ENCODE measurements at regions not wholly inside any gene's neighbourhood (a gene's known extent, or its start where the extent isn't known, plus 50 kb on each side); places are given as distances from the start of the nearest gene placed in this dataset.
"Not testable (repeated sequence)": the region's sequence is repeated elsewhere in the genome, so short reads cannot be mapped to it uniquely, and the experiment has no call there.

DNA sequence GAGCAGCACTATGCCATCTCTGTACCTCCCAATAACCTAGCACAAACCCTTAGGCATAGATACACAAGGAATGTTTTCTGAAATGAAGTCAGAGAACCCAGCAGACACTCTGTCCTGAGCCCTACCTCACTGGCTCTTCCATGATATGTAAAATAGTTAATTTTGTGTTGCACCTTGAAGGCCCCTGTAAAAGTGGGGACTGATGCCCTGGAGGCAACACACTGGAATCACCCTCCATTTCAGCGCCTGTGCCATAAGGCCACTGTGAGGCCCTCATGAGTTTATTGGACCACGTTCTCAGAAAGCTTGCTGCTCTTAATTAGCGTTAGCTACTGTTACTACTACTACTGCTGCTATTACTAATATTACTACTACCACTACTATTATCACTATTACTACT, 670.1 kb upstream of the SOX11 start:
- no peak for DNase-seq (ENCODE audit: extremely low spot score, unreplicated experiment)
- Mint-ChIP-seq H3K9me3 (ENCODE audit: unreplicated experiment) (peaks cover 38% of the 10 kb centered on the region), H3K36me3 (ENCODE audit: unreplicated experiment) (no peaks in the 10 kb centered on the region)

DNA sequence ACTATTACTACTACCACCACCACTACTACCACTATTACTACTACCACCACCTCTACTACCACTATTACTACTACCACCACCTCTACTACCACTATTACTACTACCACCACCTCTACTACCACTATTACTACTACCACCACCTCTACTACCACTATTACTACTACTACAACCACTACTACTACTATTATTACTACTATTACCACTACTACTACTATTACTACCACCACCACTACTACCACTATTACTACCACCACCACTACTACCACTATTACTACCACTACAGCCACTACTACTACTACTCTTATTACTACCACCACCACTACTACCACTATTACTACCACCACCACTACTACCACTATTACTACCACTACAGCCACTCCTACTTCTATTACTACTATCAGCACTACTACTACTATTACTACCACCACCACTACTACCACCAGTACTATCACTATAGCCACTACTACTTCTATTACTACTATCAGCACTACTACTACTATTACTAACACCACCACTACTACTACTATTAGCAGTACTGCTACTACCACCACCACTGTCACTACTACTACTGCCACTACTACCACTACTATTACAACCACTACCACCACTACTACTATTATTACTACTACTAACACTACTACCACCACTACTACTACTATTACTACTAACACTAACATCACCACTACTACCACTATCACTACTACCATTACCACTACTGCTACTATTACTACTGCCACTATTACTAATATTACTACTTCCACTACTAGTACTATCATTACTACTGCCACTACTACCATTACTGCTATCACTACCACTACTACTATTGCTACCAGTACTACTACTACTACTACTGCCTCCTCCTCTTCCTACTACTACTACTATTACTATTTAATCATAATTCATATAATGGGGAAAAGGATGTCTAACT, 669.2 kb upstream of the SOX11 start:
- not testable (repeated sequence) for H3K36me3 Mint-ChIP-seq (ENCODE audit: unreplicated experiment); H3K4me3 Mint-ChIP-seq (ENCODE audit: unreplicated experiment)
- H3K27ac Mint-ChIP-seq (ENCODE audit: unreplicated experiment) = peak overlapping the region; percentile 25

More for the DNA sequence above, 670.1 kb upstream of the SOX11 start:
- H3K4me1 Mint-ChIP-seq (ENCODE audit: unreplicated experiment) = no peaks in the 10 kb centered on the region
- no peak overlapping the region for H3K27ac Mint-ChIP-seq (ENCODE audit: unreplicated experiment)
- TF ChIP-seq, protein P1, sequence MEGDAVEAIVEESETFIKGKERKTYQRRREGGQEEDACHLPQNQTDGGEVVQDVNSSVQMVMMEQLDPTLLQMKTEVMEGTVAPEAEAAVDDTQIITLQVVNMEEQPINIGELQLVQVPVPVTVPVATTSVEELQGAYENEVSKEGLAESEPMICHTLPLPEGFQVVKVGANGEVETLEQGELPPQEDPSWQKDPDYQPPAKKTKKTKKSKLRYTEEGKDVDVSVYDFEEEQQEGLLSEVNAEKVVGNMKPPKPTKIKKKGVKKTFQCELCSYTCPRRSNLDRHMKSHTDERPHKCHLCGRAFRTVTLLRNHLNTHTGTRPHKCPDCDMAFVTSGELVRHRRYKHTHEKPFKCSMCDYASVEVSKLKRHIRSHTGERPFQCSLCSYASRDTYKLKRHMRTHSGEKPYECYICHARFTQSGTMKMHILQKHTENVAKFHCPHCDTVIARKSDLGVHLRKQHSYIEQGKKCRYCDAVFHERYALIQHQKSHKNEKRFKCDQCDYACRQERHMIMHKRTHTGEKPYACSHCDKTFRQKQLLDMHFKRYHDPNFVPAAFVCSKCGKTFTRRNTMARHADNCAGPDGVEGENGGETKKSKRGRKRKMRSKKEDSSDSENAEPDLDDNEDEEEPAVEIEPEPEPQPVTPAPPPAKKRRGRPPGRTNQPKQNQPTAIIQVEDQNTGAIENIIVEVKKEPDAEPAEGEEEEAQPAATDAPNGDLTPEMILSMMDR (IDR thresholded peaks at IDR 0.05) = no peak
- H3K4me3 Mint-ChIP-seq (ENCODE audit: unreplicated experiment) = no peak overlapping the region
- H3K27me3 Mint-ChIP-seq (ENCODE audit: unreplicated experiment) = no peaks in the 10 kb centered on the region

DNA sequence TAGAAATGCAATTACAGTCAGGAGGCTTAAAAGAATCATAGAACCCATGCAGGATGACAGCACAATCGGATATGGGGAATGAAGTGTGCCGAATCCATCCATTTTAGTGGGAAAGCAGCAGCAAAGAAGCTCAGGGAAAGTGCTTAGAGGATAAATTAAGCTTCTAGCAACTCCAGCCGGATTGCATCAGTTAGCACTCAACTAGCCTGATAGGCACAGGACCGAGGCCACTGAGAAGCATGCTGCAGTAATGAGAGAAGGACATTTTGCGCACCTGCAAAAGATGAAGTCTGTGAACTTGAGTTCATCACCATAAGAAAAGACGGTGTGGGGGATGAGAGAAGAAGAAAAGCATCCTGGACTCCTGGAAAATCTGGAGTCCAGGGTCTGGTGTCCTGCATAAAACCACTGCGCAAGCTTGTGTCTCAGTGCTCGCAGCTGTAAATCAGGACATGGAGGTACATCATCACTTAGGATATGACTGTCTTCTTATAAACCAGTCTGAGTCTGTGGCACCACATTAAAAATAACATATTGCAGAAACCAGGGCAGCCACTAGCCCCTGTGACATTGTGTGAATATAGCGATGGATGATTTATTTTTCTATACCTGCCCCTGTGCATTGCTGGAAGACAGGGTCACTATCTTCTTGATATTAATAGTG, 665.5 kb upstream of the SOX11 start:
- no peaks in the 10 kb centered on the region for H3K27me3 Mint-ChIP-seq (ENCODE audit: unreplicated experiment)
- no peaks in the 10 kb centered on the region for H3K4me1 Mint-ChIP-seq (ENCODE audit: unreplicated experiment)
- no peak overlapping the region for H3K4me3 Mint-ChIP-seq (ENCODE audit: unreplicated experiment)
- no peak overlapping the region for H3K27ac Mint-ChIP-seq (ENCODE audit: unreplicated experiment)
- H3K36me3 Mint-ChIP-seq (ENCODE audit: unreplicated experiment) = no peaks in the 10 kb centered on the region
- TF ChIP-seq, protein P1 (IDR thresholded peaks at IDR 0.05) = no peak
- peaks cover 21% of the 10 kb centered on the region for H3K9me3 Mint-ChIP-seq (ENCODE audit: unreplicated experiment)
- DNase-seq (ENCODE audit: extremely low spot score, unreplicated experiment) = no peak

More for the DNA sequence above, 669.2 kb upstream of the SOX11 start:
- not testable (repeated sequence) for DNase-seq (ENCODE audit: extremely low spot score, unreplicated experiment); H3K4me1 Mint-ChIP-seq (ENCODE audit: unreplicated experiment); H3K27me3 Mint-ChIP-seq (ENCODE audit: unreplicated experiment)
- H3K9me3 Mint-ChIP-seq (ENCODE audit: unreplicated experiment) = peaks cover 33% of the 10 kb centered on the region

DNA sequence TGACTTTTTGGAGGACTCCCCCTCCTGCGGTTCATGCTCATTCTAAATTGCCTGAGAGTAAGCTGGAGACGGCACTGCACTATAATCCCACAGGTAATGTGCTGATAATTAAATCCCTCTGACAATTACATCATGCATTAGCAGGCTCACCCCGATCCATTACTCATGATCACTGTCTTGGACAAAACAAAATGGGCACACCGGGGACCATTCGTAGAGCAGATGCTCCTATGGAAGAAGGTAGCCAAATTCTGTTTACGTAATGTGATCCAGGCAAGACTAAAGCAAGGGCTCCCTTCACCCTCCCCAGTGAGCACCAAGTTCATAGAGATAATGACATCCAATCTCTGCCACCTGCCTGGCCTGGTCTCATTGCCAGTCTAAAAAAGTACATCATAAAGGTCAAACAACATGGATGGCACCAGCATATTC, 657.1 kb upstream of the SOX11 start:
- H3K4me1 Mint-ChIP-seq (ENCODE audit: unreplicated experiment) = no peaks in the 10 kb centered on the region
- H3K4me3 Mint-ChIP-seq (ENCODE audit: unreplicated experiment) = no peak overlapping the region
- no peak for DNase-seq (ENCODE audit: extremely low spot score, unreplicated experiment)
- H3K9me3 Mint-ChIP-seq (ENCODE audit: unreplicated experiment) = no peaks in the 10 kb centered on the region
- TF ChIP-seq, protein P1 (IDR thresholded peaks at IDR 0.05) = no peak
- H3K27me3 Mint-ChIP-seq (ENCODE audit: unreplicated experiment) = no peaks in the 10 kb centered on the region
- no peak overlapping the region for H3K27ac Mint-ChIP-seq (ENCODE audit: unreplicated experiment)
- no peaks in the 10 kb centered on the region for H3K36me3 Mint-ChIP-seq (ENCODE audit: unreplicated experiment)

DNA sequence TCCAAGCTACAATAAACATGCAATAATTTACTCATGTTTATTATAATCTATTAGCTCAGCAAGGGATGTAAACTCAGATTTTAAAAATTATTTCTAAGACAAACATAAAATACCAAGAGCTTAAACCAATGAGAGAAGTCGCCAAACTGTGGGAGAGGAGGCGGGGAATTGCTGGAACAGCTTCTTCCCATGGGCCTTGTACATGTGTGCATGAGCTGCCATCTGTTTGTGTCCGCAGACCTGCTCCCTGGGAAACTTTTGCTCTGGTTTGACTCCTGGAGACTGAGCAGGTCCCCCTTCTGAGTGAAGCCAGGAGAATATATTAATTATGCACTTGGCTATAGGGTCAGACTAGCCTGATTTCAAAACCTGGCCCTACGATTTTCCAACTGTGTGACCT, 655.9 kb upstream of the SOX11 start:
- no peak for DNase-seq (ENCODE audit: extremely low spot score, unreplicated experiment)
- Mint-ChIP-seq H3K9me3 (ENCODE audit: unreplicated experiment) (no peaks in the 10 kb centered on the region), H3K27ac (ENCODE audit: unreplicated experiment) (no peak overlapping the region), H3K4me1 (ENCODE audit: unreplicated experiment) (no peaks in the 10 kb centered on the region), H3K4me3 (ENCODE audit: unreplicated experiment) (no peak overlapping the region), H3K36me3 (ENCODE audit: unreplicated experiment) (no peaks in the 10 kb centered on the region), H3K27me3 (ENCODE audit: unreplicated experiment) (no peaks in the 10 kb centered on the region)
- TF ChIP-seq, protein P1 (IDR thresholded peaks at IDR 0.05) = no peak

Measured in osteocyte (in vitro differentiated cells).